GM21515 (cell line): ENCODE measurements at regions not wholly inside any gene's neighbourhood (a gene's known extent, or its start where the extent isn't known, plus 50 kb on each side); places are given as distances from the start of the nearest gene placed in this dataset.

Source experiments
- ATAC-seq: cut with Tn5 transposase; IDR thresholded peaks from one replicate; pipeline ENCODE4 v1.9.1; 2021; ENCODE audit not compliant: unreplicated experiment

GRCh38 chr15:61299075-61299763 lies 70.1 kb upstream of the RORA start:
- no peak for ATAC-seq

DNA sequence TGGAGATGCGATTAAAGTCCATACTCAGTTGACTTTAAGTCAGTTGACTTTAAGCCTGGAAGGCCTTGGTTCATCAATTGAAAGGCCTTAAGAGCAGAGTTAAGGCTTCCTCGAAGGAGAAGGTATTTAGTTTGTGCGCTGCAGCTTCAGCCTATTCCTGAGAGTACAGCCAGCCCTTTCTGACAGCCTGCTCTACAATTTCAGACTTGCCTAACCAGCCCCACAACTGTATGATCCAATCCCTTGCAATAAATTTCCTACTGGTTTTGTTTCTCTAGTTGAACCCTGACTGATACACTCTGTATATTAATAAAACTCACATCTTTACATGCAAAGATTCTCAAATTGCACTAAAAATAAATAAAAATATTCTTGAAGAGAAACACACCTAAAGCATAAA lies 66.1 kb upstream of the RORA start:
- no peak for ATAC-seq

DNA sequence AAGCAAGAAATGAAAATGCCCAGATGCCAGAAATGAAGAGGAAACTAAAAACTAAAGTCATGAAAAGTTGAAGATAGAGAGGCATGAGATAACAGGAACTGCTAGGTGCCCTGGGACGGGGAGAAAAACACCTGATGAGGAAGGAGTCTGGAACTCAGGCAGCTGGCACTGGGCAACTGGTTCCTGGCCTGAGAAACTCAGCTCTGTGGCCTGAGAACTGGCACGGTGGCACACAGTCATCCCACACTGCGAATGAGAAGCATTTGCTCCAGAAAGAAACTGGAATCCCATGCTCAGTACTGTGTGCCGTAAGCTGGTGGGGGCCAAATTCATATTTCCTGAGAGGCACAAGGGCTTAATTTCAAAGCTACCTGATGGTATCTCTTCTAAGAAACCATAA lies 53.6 kb upstream of the RORA start:
- no peak for ATAC-seq

DNA sequence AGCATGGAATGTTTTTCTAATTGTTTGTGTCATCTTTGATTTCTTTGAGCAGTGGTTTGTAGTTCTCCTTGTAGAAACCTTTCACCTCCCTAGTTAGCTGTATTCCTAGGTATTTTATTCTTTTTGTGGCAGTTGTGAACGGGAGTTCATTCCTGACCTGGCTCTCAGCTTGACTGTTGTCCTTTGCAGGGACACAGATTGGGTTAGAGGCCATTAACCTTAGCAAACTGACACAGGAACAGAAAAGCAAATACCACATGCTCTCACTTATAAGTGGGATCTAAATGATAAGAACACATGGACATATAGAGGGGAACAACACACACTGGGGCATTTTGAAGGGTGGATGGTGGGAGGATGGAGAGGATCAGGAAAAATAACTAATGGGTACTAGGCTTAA lies 52.2 kb upstream of the RORA start:
- ATAC-seq: no peak
